ENCODE measurements at regions not wholly inside any gene's neighbourhood (a gene's known extent, or its start where the extent isn't known, plus 50 kb on each side); places are given as distances from the start of the nearest gene placed in this dataset.

DNA sequence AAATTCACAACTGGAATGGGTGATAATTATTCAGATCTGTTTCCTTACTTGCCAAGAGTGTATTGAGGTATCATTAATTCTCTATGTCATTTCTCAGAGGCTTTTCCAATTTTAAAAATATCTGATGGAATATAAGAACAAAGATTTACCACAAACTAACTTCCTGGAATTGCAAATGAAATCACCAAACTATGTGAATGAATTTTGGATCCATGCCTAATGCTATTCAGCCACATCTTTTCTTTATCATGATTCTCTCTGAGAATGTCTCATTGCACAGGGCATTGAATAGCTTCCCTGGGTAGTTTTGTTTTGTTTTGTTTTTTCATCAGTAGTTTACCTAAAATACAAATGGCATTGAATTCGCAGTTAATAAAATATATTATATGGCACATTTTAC lies 146.9 kb upstream of the FBN2 start:
- no peak overlapping the region for H3K27ac ChIP-seq (ENCODE audit: low read length)
- DNase-seq (no peak), ATAC-seq (ENCODE audit: insufficient read depth, low read depth) (no peak)
- no peak overlapping the region for H2AFZ ChIP-seq (ENCODE audit: low read depth, low read length)
- TF ChIP-seq, protein P1, sequence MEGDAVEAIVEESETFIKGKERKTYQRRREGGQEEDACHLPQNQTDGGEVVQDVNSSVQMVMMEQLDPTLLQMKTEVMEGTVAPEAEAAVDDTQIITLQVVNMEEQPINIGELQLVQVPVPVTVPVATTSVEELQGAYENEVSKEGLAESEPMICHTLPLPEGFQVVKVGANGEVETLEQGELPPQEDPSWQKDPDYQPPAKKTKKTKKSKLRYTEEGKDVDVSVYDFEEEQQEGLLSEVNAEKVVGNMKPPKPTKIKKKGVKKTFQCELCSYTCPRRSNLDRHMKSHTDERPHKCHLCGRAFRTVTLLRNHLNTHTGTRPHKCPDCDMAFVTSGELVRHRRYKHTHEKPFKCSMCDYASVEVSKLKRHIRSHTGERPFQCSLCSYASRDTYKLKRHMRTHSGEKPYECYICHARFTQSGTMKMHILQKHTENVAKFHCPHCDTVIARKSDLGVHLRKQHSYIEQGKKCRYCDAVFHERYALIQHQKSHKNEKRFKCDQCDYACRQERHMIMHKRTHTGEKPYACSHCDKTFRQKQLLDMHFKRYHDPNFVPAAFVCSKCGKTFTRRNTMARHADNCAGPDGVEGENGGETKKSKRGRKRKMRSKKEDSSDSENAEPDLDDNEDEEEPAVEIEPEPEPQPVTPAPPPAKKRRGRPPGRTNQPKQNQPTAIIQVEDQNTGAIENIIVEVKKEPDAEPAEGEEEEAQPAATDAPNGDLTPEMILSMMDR (IDR thresholded peaks at IDR 0.05; ENCODE audit: borderline replicate concordance, extremely low read depth, low read length, poor library complexity, severe bottlenecking): no peak
- no peak for TF ChIP-seq EZH2 (IDR thresholded peaks at IDR 0.05; ENCODE audit: borderline replicate concordance, low read depth, low read length, severe bottlenecking)
- no peaks in the 10 kb centered on the region for H3K9me3 ChIP-seq (ENCODE audit: insufficient read depth, low read length, severe bottlenecking)
- no peaks in the 10 kb centered on the region for H3K36me3 ChIP-seq (ENCODE audit: insufficient read depth, low read length)
- H4K20me1 ChIP-seq (ENCODE audit: insufficient read depth, low read length): no peaks in the 10 kb centered on the region
- H3K79me2 ChIP-seq (ENCODE audit: insufficient read depth, low read length): no peaks in the 10 kb centered on the region
- H3K4me1 ChIP-seq (ENCODE audit: insufficient read depth, low read length): no peaks in the 10 kb centered on the region
- H3K9ac ChIP-seq (ENCODE audit: low read depth, low read length): no peak overlapping the region
- H3K4me3 ChIP-seq (ENCODE audit: low read depth in 1 of 2, low read length in 2 of 2): no peak overlapping the region
- no peaks in the 10 kb centered on the region for H3K27me3 ChIP-seq (ENCODE audit: insufficient read depth, low read length, poor library complexity)
- no peak overlapping the region for H3K4me2 ChIP-seq (ENCODE audit: insufficient read depth, low read length)

GRCh38 chr5:128687930-128688329 lies 149.9 kb upstream of the FBN2 start:
- no peak overlapping the region for H3K4me3 ChIP-seq (ENCODE audit: low read depth in 1 of 2, low read length in 2 of 2)
- no peak overlapping the region for H3K4me2 ChIP-seq (ENCODE audit: insufficient read depth, low read length)
- H3K9me3 ChIP-seq (ENCODE audit: insufficient read depth, low read length, severe bottlenecking): no peaks in the 10 kb centered on the region
- H2AFZ ChIP-seq (ENCODE audit: low read depth, low read length): no peak overlapping the region
- H3K79me2 ChIP-seq (ENCODE audit: insufficient read depth, low read length): no peaks in the 10 kb centered on the region
- H3K27me3 ChIP-seq (ENCODE audit: insufficient read depth, low read length, poor library complexity): no peaks in the 10 kb centered on the region
- DNase-seq: no peak
- TF ChIP-seq EZH2 (IDR thresholded peaks at IDR 0.05; ENCODE audit: borderline replicate concordance, low read depth, low read length, severe bottlenecking): no peak
- TF ChIP-seq, protein P1 (IDR thresholded peaks at IDR 0.05; ENCODE audit: borderline replicate concordance, extremely low read depth, low read length, poor library complexity, severe bottlenecking): no peak
- ATAC-seq (ENCODE audit: insufficient read depth, low read depth): no peak
- no peak overlapping the region for H3K9ac ChIP-seq (ENCODE audit: low read depth, low read length)
- H3K36me3 ChIP-seq (ENCODE audit: insufficient read depth, low read length): no peaks in the 10 kb centered on the region
- H3K4me1 ChIP-seq (ENCODE audit: insufficient read depth, low read length): no peaks in the 10 kb centered on the region
- H3K27ac ChIP-seq (ENCODE audit: low read length): no peak overlapping the region
- no peaks in the 10 kb centered on the region for H4K20me1 ChIP-seq (ENCODE audit: insufficient read depth, low read length)

GRCh38 chr5:128693764-128694163 lies 155.7 kb upstream of the FBN2 start:
- no peak overlapping the region for H3K4me2 ChIP-seq (ENCODE audit: insufficient read depth, low read length)
- no peaks in the 10 kb centered on the region for H3K79me2 ChIP-seq (ENCODE audit: insufficient read depth, low read length)
- H3K4me3 ChIP-seq (ENCODE audit: low read depth in 1 of 2, low read length in 2 of 2): no peak overlapping the region
- DNase-seq (no peak), ATAC-seq (ENCODE audit: insufficient read depth, low read depth) (no peak)
- H4K20me1 ChIP-seq (ENCODE audit: insufficient read depth, low read length): no peaks in the 10 kb centered on the region
- H3K9me3 ChIP-seq (ENCODE audit: insufficient read depth, low read length, severe bottlenecking): no peaks in the 10 kb centered on the region
- no peak overlapping the region for H3K27ac ChIP-seq (ENCODE audit: low read length)
- H3K27me3 ChIP-seq (ENCODE audit: insufficient read depth, low read length, poor library complexity): no peaks in the 10 kb centered on the region
- no peaks in the 10 kb centered on the region for H3K4me1 ChIP-seq (ENCODE audit: insufficient read depth, low read length)
- no peak overlapping the region for H3K9ac ChIP-seq (ENCODE audit: low read depth, low read length)
- H3K36me3 ChIP-seq (ENCODE audit: insufficient read depth, low read length): no peaks in the 10 kb centered on the region
- no peak overlapping the region for H2AFZ ChIP-seq (ENCODE audit: low read depth, low read length)
- TF ChIP-seq EZH2 (IDR thresholded peaks at IDR 0.05; ENCODE audit: borderline replicate concordance, low read depth, low read length, severe bottlenecking): no peak
- TF ChIP-seq, protein P1 (IDR thresholded peaks at IDR 0.05; ENCODE audit: borderline replicate concordance, extremely low read depth, low read length, poor library complexity, severe bottlenecking): no peak
